A549 (cell line): ENCODE measurements at regions not wholly inside any gene's neighbourhood (a gene's known extent, or its start where the extent isn't known, plus 50 kb on each side); places are given as distances from the start of the nearest gene placed in this dataset.

Source experiments
- ATAC-seq, 2 experiments: fragments of 200-7000 bp in 1 of 2; fragments of >200 bp in 1 of 2; cut with Nextera tagmentation in 1 of 2; cut with Tn5 transposase in 1 of 2; 3 replicates each; pipeline versions ENCODE4 v1.8.0 to v1.9.1; 2018 to 2020; ENCODE audit warnings: mild to moderate bottlenecking in 1 of 2, moderate library complexity in 1 of 2
- CTCF ChIA-PET: fragments of 300-600 bp; sonication (Branson Sonifier 250); formaldehyde crosslinking; extraction: SDS; loops from one replicate; lab custom pipeline; 2021; ENCODE audit warnings: antibody characterized with exemption, inconsistent platforms; lab: Yijun Ruan, JAX
- POLR2A ChIA-PET: fragments of 350-600 bp; formaldehyde crosslinking; extraction: SDS; loops from one replicate; lab custom pipeline; 2021; ENCODE audit warnings: antibody characterized with exemption, inconsistent platforms; lab: Yijun Ruan, JAX
- DNase-seq, 2 experiments: peaks; one replicate each; pipeline versions ENCODE4 v3.0.0 to v3.0.0-alpha.2; 2011 to 2016; ENCODE audit warnings: low read depth in 1 of 2, low spot score in 1 of 2
- FAIRE-seq: peaks from 2 replicates; lab custom pipeline; 2011; peaks lifted over from hg19 to GRCh38; lab: Jason Lieb, UNC
- H3K27ac ChIP-seq, 2 experiments: fragments of >200 bp; sonication (Bioruptor Twin); formaldehyde crosslinking; 3 replicates each; pipeline ENCODE4 v1.5.1; 2016 to 2017
- H3K4me1 ChIP-seq: fragments of >200 bp; sonication (Bioruptor Twin); formaldehyde crosslinking; 3 replicates; pipeline ENCODE4 v1.6.1; 2016
- H3K4me2 ChIP-seq: fragments of >200 bp; sonication (Bioruptor Twin); formaldehyde crosslinking; 3 replicates; pipeline ENCODE4 v1.6.1; 2016
- H3K4me3 ChIP-seq: fragments of >200 bp; sonication (Bioruptor Twin); formaldehyde crosslinking; 3 replicates; pipeline ENCODE4 v1.5.1; 2016
- H3K9me3 ChIP-seq: fragments of >200 bp; sonication (Bioruptor Twin); formaldehyde crosslinking; 3 replicates; pipeline ENCODE4 v1.6.1; 2016
- BHLHE40 ChIP-seq: IDR thresholded peaks from 2 replicates; pipeline ENCODE4 v1.6.1; 2012; ENCODE audit warnings: low read depth, low read length, inconsistent platforms
- CHD4 ChIP-seq: fragments of 200-600 bp; sonication (generic); IDR thresholded peaks from 2 replicates; pipeline ENCODE4 v1.6.1; 2016; ENCODE audit warnings: antibody characterized with exemption, mild to moderate bottlenecking, borderline replicate concordance
- EP300 ChIP-seq, 2 experiments: fragments of >200 bp; sonication (Bioruptor Twin); formaldehyde crosslinking; IDR thresholded peaks; 2 replicates in 1 of 2; 3 replicates in 1 of 2; pipeline ENCODE4 v1.6.1; 2016 to 2017
- HDAC2 ChIP-seq: fragments of 200-600 bp; sonication (generic); IDR thresholded peaks from 2 replicates; pipeline ENCODE4 v1.6.1; 2016
- HEYL ChIP-seq: fragments of 250-450 bp; sonication (Bioruptor Pico); IDR thresholded peaks from 2 replicates; pipeline ENCODE4 v1.8.0; 2021; ENCODE audit warnings: mild to moderate bottlenecking, moderate library complexity
- JUNB ChIP-seq: fragments of >200 bp; sonication (Bioruptor Twin); formaldehyde crosslinking; IDR thresholded peaks from 2 replicates; pipeline ENCODE4 v1.6.1; 2016
- KDM5A ChIP-seq: fragments of 200-600 bp; sonication (generic); IDR thresholded peaks from 2 replicates; pipeline ENCODE4 v1.6.1; 2016; ENCODE audit warnings: antibody characterized with exemption, mild to moderate bottlenecking
- MAFK ChIP-seq: fragments of 450-650 bp; IDR thresholded peaks from 2 replicates; pipeline ENCODE4 v1.6.1; 2014; ENCODE audit not compliant: partially characterized antibody
- MYC ChIP-seq: IDR thresholded peaks from 2 replicates; pipeline ENCODE4 v1.6.1; 2012; ENCODE audit warnings: mild to moderate bottlenecking, inconsistent platforms, low read length, improper control_type of control experiment, borderline replicate concordance
- NPAS2 ChIP-seq: fragments of 250-450 bp; sonication (Bioruptor Pico); IDR thresholded peaks from 2 replicates; pipeline ENCODE4 v1.8.0; 2022; ENCODE audit warnings: mild to moderate bottlenecking, moderate library complexity, borderline replicate concordance
- POLR2A ChIP-seq: IDR thresholded peaks from 2 replicates; pipeline ENCODE4 v1.6.1; 2012; ENCODE audit warnings: mild to moderate bottlenecking, low read length
- SREBF2 ChIP-seq: fragments of 450-650 bp; IDR thresholded peaks from 2 replicates; pipeline ENCODE4 v1.6.1; 2014; ENCODE audit warnings: mild to moderate bottlenecking, moderate library complexity
- TFCP2L1 ChIP-seq: fragments of 250-450 bp; sonication (Bioruptor Pico); IDR thresholded peaks from 2 replicates; pipeline ENCODE4 v1.5.0; 2021; ENCODE audit warnings: mild to moderate bottlenecking
- ZFP36 ChIP-seq: fragments of 450-650 bp; IDR thresholded peaks from 2 replicates; pipeline ENCODE4 v1.6.1; 2014; ENCODE audit warnings: borderline replicate concordance; ENCODE audit not compliant: partially characterized antibody
- WGBS: methylation state at CpG from one replicate; pipeline ENCODE4 v1.1.6; 2017; ENCODE audit errors: missing lambda C conversion rate; 5-methylcytosine and 5-hydroxymethylcytosine counted together
- TF ChIP-seq, protein P1 (sequence below): fragments of 250-450 bp; sonication (Bioruptor Pico); IDR thresholded peaks from 2 replicates; pipeline ENCODE4 v1.5.0; 2021; ENCODE audit warnings: mild to moderate bottlenecking, moderate library complexity, borderline replicate concordance
- TF ChIP-seq, protein P2 (sequence below): IDR thresholded peaks from 2 replicates; pipeline ENCODE4 v1.6.1; 2012

- TF ChIP-seq, protein P1, sequence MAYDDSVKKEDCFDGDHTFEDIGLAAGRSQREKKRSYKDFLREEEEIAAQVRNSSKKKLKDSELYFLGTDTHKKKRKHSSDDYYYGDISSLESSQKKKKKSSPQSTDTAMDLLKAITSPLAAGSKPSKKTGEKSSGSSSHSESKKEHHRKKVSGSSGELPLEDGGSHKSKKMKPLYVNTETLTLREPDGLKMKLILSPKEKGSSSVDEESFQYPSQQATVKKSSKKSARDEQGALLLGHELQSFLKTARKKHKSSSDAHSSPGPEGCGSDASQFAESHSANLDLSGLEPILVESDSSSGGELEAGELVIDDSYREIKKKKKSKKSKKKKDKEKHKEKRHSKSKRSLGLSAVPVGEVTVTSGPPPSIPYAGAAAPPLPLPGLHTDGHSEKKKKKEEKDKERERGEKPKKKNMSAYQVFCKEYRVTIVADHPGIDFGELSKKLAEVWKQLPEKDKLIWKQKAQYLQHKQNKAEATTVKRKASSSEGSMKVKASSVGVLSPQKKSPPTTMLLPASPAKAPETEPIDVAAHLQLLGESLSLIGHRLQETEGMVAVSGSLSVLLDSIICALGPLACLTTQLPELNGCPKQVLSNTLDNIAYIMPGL, result no peak
Observed at GRCh38 chr4:96149894-96150293, 310.0 kb downstream of the PDHA2 start (continued).

GRCh38 chr4:96150466-96150865 is 310.6 kb downstream of the PDHA2 start:
- no peak for TF ChIP-seq BHLHE40
- TF ChIP-seq MYC, result no peak
- no peak for TF ChIP-seq JUNB
- TF ChIP-seq TFCP2L1, result no peak
- TF ChIP-seq EP300 (IDR thresholded peaks at IDR 0.05), result no peak
- no peak for TF ChIP-seq SREBF2
- no peak for TF ChIP-seq ZFP36
- no peak for TF ChIP-seq HDAC2
- DNase-seq, result no peak
- Histone ChIP-seq H3K9me3 (no peaks in the 10 kb centered on the region), H3K4me2 (no peak overlapping the region), H3K27ac (no peak overlapping the region), H3K4me3 (no peak overlapping the region), H3K4me1 (no peaks in the 10 kb centered on the region)
- ChIA-PET POLR2A (no interaction called here), CTCF (no interaction called here)
- WGBS, result 43% methylated on average over 2 of the region's 2 CpGs
- FAIRE-seq, result no peak
- ATAC-seq, result no peak

DNA sequence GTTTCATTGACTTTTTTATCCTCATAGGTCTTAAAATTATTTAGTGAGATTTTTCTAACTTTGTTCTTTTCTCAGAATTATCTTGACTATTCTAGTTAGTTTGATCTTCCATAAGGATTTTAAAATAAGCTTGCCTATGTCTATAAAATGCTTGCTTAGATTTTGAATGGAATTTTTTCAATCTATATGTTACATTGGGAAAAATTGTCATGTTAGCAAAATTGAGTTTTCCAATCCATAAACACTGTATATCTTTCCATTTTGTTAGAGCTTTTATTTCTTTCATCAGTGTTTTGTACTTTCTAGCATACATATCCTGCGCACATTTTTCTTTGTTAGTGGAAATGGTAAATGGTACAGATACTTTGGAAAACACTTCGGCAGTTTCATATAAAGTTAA is 312.9 kb downstream of the PDHA2 start:
- Histone ChIP-seq H3K4me3 (no peak overlapping the region), H3K9me3 (no peaks in the 10 kb centered on the region), H3K4me2 (no peak overlapping the region), H3K4me1 (no peaks in the 10 kb centered on the region), H3K27ac (no peak overlapping the region)
- ATAC-seq (no peak), DNase-seq (no peak), FAIRE-seq (no peak)
- ChIA-PET CTCF (no interaction called here), POLR2A (no interaction called here)
- TF ChIP-seq, protein P2, sequence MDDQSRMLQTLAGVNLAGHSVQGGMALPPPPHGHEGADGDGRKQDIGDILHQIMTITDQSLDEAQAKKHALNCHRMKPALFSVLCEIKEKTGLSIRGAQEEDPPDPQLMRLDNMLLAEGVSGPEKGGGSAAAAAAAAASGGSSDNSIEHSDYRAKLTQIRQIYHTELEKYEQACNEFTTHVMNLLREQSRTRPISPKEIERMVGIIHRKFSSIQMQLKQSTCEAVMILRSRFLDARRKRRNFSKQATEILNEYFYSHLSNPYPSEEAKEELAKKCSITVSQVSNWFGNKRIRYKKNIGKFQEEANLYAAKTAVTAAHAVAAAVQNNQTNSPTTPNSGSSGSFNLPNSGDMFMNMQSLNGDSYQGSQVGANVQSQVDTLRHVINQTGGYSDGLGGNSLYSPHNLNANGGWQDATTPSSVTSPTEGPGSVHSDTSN, result no peak
- peak; percentile 42 for TF ChIP-seq MAFK
- 91% methylated on average over 2 of the region's 2 CpGs for WGBS

DNA sequence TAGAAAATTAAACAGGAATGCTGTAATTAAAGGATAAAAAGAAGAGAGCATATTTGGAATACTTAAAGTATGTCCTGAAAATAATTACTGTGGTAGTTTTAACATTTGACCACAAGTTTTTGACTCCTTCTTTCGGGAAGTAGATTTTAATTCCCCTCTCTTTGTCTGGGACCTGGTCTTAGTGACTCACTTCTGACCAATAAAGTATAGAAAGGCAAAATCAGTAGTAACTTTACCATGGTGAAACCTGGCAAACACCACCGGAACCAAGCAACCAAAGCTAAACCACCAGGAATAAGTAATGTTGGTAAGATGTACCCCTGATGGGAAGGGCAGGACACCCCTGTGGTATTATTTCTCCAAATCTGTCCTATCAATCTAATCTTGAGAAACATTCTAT is 314.8 kb downstream of the PDHA2 start:
- Histone ChIP-seq H3K4me1 (no peaks in the 10 kb centered on the region), H3K9me3 (no peaks in the 10 kb centered on the region), H3K27ac (no peak overlapping the region), H3K4me3 (no peak overlapping the region), H3K4me2 (no peak overlapping the region)
- ChIA-PET CTCF (no interaction called here), POLR2A (no interaction called here)
- FAIRE-seq (no peak), ATAC-seq (no peak), DNase-seq (no peak)
- 31% methylated on average over 2 of the region's 2 CpGs for WGBS
- TF ChIP-seq KDM5A (no peak), MAFK (no peak), POLR2A (no peak), CHD4 (no peak)

DNA sequence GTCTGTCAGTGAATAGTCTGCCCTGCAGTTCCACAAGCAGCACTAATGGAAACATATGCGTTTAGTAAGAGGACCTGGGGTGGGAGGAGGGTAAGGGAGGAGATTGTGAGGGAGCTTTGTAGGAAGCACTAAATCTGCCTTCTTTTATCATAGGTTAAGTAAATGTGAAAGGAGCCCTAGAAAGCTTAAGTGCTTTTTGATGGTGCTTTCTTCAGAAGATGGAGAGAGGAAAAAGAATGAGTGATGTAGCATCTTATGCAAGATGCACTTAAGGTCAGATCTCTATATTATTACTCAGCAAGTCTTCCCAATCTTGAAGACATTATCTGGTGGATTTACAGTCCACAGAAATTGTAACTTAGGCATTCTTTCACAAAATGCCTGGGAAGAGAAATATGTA is 322.7 kb downstream of the PDHA2 start:
- Histone ChIP-seq H3K27ac (no peak overlapping the region), H3K4me1 (no peaks in the 10 kb centered on the region), H3K4me3 (no peak overlapping the region), H3K9me3 (no peaks in the 10 kb centered on the region)
- CTCF ChIA-PET, result no interaction called here
- DNase-seq (no peak), ATAC-seq (no peak), FAIRE-seq (no peak)
- 8% methylated on average over 1 of the region's 1 CpG for WGBS
- TF ChIP-seq HEYL (no peak), NPAS2 (CRISPR knock-in tag) (no peak), MYC (no peak)
- TF ChIP-seq, all 56 proteins: peak for 0
- POLR2A ChIA-PET, result no interaction called here
- H3K4me2 ChIP-seq, result no peak overlapping the region
